ENCODE measurements at regions not wholly inside any gene's neighbourhood (a gene's known extent, or its start where the extent isn't known, plus 50 kb on each side); places are given as distances from the start of the nearest gene placed in this dataset.
"Not testable (repeated sequence)": the region's sequence is repeated elsewhere in the genome, so short reads cannot be mapped to it uniquely, and the experiment has no call there.

DNA sequence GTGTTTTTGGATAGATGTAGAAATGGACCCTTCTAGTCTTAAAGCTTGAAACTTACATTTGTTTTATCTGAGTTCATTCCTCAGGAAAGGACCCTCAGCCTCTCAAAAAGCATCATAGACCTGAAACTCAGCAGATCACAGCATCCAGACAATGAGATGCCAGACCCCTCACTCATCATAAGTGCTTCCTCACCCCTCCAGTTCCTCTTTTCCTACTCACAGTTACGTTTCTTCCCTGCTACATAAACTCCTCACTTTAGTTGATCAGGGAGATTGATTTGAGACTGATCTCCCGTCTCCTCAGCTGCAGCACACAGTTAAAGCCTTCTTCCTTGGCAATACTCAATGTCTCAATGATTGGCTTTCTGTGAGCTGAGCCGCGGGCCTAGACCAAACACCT lies 282.0 kb downstream of the FAM72C start:
- ChIA-PET POLR2A (no interaction called here), CTCF (no interaction called here)
- Mint-ChIP-seq H3K36me3 (ENCODE audit: low read depth) (no peaks in the 10 kb centered on the region), H3K27me3 (peaks cover 51% of the 10 kb centered on the region), H3K4me1 (no peaks in the 10 kb centered on the region), H3K9me3 (no peaks in the 10 kb centered on the region), H3K4me3 (no peak overlapping the region), H3K27ac (no peak overlapping the region)
- DNase-seq = no peak

DNA sequence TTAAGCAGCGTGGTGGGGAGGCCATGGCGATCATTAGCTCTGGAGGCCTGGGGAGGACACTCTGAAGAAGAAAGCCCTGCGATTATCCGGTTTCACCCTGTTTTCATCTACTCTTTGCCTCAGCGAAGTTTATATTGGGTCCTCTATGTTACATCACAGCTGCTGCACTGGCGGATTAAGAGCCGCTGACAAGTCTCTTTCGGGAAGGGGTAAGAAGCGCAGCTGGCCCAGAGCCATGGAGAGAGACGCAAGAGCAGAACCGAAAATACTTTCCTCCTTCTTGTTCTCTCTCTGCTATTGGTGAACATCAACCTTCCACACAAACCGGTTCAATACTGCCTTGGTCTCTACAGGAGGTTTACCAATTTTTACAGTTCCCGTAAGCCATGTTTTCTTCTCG lies 291.5 kb downstream of the FAM72C start:
- no peaks in the 10 kb centered on the region for H3K4me1 Mint-ChIP-seq
- ChIA-PET POLR2A (no interaction called here), CTCF (no interaction called here)
- H3K27ac Mint-ChIP-seq = no peak overlapping the region
- no peaks in the 10 kb centered on the region for H3K9me3 Mint-ChIP-seq
- no peak for DNase-seq
- H3K36me3 Mint-ChIP-seq (ENCODE audit: low read depth) = no peaks in the 10 kb centered on the region
- H3K4me3 Mint-ChIP-seq = no peak overlapping the region
- H3K27me3 Mint-ChIP-seq = peaks cover 13% of the 10 kb centered on the region

DNA sequence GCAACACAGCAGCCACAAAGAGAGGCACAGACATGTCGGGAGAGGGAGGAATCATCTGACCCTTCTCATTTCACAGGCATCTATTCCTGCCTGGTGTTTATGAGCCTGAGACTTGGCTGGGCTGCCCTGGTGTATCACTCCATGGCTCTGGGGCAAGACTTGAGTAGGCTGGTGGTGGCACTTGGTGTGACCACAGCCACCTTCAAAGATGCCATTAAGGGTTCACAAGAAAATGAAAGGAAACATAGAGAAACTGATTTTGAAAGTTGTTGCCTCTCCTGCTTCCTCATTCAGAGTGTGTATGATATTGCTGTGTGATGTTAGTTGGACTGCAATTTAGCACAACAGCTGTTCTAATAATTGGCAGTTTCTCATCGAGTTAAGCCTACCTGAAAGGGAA lies 298.8 kb downstream of the FAM72C start:
- Mint-ChIP-seq H3K27me3 (peaks cover 38% of the 10 kb centered on the region), H3K27ac (no peak overlapping the region), H3K4me1 (no peaks in the 10 kb centered on the region), H3K36me3 (ENCODE audit: low read depth) (no peaks in the 10 kb centered on the region), H3K9me3 (no peaks in the 10 kb centered on the region), H3K4me3 (no peak overlapping the region)
- POLR2A ChIA-PET = no interaction called here
- DNase-seq = no peak
- CTCF ChIA-PET = no interaction called here

DNA sequence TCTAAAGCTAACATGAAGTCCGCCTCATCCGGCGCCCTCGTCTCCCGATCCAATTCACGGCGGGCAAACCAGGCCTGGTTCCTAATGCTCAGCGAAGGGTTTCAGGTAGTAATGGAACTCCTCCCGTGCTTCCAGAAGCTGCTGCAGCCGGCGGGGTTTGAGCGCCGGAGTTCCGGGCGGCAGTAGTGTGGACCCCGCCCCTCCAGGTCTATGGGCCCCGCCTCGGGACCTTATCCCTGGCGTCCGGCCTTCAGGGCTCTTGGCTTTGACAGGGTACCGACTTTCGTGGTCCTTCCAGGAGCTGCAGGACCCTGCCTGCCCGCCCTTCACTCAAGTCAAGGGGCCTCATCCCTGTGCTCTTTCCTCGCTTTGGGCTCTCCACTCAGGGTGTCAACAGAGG lies 304.1 kb downstream of the FAM72C start:
- peaks cover 36% of the 10 kb centered on the region for H3K27me3 Mint-ChIP-seq
- CTCF ChIA-PET = no interaction called here
- peaks cover 4% of the 10 kb centered on the region for H3K4me1 Mint-ChIP-seq
- DNase-seq = no peak
- H3K36me3 Mint-ChIP-seq (ENCODE audit: low read depth) = no peaks in the 10 kb centered on the region
- no peak overlapping the region for H3K4me3 Mint-ChIP-seq
- no peaks in the 10 kb centered on the region for H3K9me3 Mint-ChIP-seq
- POLR2A ChIA-PET = no interaction called here
- H3K27ac Mint-ChIP-seq = no peak overlapping the region

DNA sequence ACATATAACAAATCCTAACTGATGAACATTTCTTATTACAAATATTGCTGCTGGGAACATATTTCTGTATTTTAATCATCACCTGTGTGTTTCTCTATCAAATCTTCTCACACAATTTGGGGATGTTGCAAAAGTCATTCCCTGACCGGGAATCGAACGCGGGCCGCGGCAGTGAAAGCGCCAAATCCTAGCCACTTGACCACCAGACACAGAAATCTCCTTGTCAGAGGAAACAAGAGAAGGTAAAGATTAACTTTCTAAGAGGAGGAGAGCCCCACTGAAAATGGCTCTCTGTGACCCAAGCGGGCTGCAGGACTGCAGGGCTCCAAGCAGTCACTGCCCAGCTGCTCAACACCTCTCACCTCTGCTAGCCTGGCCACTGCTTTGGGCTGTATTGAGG lies 304.9 kb downstream of the FAM72C start:
- H3K9me3 Mint-ChIP-seq = no peaks in the 10 kb centered on the region
- peaks cover 42% of the 10 kb centered on the region for H3K27me3 Mint-ChIP-seq
- no peak overlapping the region for H3K4me3 Mint-ChIP-seq
- ChIA-PET CTCF (no interaction called here), POLR2A (no interaction called here)
- no peaks in the 10 kb centered on the region for H3K36me3 Mint-ChIP-seq (ENCODE audit: low read depth)
- H3K4me1 Mint-ChIP-seq = peaks cover 5% of the 10 kb centered on the region
- no peak overlapping the region for H3K27ac Mint-ChIP-seq
- no peak for DNase-seq

DNA sequence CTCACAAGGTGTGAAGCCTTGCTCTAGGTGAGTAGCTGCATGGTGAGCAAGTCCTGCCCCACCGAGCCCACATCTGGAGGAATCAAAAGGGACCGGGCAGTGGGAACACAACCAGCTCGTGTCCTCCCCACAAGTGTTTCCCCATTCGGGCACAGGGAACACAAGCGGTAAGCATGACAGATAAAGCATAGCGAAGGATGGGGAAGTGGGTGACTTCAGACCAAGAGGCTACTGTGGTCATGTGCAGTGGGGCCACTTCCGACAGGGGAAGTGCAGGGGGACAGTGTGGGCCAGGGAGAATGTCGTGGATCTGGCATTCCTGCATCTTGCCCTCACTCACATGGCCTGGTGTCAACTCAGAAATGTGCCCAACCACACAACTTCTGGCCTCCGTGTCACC lies 306.2 kb downstream of the FAM72C start:
- CTCF ChIA-PET = no interaction called here
- no peaks in the 10 kb centered on the region for H3K36me3 Mint-ChIP-seq (ENCODE audit: low read depth)
- H3K4me1 Mint-ChIP-seq = peaks cover 7% of the 10 kb centered on the region
- H3K27ac Mint-ChIP-seq = no peak overlapping the region
- POLR2A ChIA-PET = no interaction called here
- no peaks in the 10 kb centered on the region for H3K9me3 Mint-ChIP-seq
- no peak for DNase-seq
- H3K4me3 Mint-ChIP-seq = no peak overlapping the region
- peaks cover 50% of the 10 kb centered on the region for H3K27me3 Mint-ChIP-seq

DNA sequence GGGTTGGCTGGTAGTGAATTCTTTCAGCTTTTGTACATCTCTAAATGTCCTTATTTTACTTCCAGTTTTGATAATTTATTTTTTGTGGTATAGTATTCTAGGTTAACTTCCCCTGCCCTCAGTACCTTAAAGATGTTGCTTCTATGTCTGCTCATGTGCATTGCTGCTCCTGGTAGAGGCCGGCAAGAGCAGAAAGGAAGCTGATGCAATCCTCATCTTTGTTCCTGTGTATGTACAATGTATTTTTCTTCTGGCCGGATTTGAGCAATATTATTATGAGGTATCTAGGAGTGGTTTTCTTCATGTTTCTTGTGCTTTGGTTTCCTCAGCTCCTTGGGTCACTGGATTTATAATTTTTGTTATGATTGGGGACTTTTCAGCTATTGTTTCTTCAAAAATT lies 308.7 kb downstream of the FAM72C start:
- DNase-seq; H3K36me3 Mint-ChIP-seq (ENCODE audit: low read depth); POLR2A ChIA-PET; H3K27ac Mint-ChIP-seq; H3K4me3 Mint-ChIP-seq; H3K9me3 Mint-ChIP-seq; CTCF ChIA-PET; H3K4me1 Mint-ChIP-seq: not testable (repeated sequence)
- peaks cover 56% of the 10 kb centered on the region for H3K27me3 Mint-ChIP-seq

DNA sequence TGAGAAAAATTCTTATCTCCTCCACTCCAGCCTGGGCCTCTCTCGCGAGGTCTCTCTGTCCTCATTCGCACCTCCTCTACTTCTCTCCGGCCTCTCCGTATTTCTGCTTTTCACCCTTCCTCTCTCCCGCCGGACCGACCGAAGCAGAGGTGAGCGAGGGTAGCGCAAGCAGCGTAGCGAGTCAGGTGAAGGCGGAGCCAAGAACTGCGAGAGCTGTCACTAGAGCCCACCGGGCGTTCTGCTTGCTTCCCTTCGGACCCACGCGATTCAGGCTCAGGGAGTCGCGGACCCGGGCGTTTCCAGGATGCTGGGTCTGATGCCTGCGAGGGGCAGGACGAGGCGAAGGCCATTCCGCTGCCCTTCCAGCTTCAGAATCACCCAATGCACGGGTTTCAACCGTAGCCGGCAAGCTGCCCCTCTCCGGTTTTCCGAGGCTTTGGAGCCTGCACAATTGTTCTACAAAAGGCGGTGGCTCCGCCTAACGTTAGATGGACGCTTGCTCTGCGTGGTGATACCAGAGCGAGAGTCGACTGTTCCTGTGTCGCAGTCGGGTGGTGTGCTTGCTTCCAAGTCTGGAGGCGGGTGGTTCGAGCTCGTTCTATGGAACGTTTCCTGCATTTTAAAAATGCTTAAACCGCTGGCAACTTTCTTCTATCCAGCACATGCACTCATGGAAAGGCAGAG lies 310.2 kb downstream of the FAM72C start:
- Mint-ChIP-seq H3K9me3 (no peaks in the 10 kb centered on the region), H3K36me3 (ENCODE audit: low read depth) (no peaks in the 10 kb centered on the region), H3K4me1 (peaks cover 7% of the 10 kb centered on the region), H3K27me3 (peaks cover 59% of the 10 kb centered on the region), H3K4me3 (no peak overlapping the region), H3K27ac (no peak overlapping the region)
- POLR2A ChIA-PET = no interaction called here
- no peak for DNase-seq
- CTCF ChIA-PET = no interaction called here

DNA sequence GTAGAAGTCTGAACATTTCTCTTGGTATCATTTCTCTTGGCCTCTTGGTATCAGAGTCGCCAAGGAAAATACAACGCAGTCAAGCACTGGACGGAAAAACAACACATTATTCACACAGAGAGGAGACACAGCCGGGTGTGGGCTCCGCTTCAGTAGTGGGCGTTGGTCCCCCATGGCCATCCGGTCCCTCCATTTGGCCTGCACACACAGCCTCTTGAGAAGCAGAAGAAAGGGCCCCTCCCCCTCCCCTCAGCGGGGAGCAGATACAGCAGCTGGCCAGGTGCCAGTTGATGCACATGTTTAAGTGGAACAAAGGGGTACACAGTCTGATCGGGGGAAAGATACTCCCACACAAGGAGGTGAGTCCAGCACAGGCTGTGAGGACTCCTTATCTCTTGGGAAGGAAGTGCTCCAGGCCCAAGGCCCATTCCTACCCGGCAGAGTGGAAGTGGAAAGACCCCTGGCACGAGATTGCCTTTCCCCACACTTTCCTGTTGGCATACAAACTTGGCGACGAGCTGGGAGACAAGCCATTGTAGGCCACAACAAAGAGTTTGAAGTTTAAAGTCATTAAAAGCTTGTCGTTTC lies 311.3 kb downstream of the FAM72C start:
- H3K4me1 Mint-ChIP-seq = peaks cover 7% of the 10 kb centered on the region
- no peaks in the 10 kb centered on the region for H3K9me3 Mint-ChIP-seq
- no peaks in the 10 kb centered on the region for H3K36me3 Mint-ChIP-seq (ENCODE audit: low read depth)
- H3K27ac Mint-ChIP-seq = no peak overlapping the region
- no peak for DNase-seq
- peaks cover 63% of the 10 kb centered on the region for H3K27me3 Mint-ChIP-seq
- POLR2A ChIA-PET = no interaction called here
- CTCF ChIA-PET = no interaction called here
- no peak overlapping the region for H3K4me3 Mint-ChIP-seq

DNA sequence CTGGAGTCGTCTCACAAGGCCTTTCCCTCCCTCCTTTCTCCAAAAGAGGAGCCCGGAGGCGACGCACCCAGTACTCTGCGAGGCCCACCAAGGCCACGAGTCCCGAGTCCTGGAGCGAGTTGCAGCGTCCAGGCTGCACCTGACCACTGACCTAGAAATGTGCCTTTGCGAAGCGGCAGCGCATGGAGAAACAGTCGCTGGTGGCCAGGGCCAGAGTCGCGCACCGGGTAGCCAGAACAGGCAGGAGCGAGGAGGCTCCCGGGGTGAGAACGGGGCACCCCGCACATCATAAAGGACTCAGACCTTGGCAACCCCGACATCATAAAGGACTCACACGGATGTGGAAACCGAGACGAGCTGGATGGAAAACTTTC lies 318.4 kb downstream of the FAM72C start:
- CTCF ChIA-PET = no interaction called here
- Mint-ChIP-seq H3K4me1 (no peaks in the 10 kb centered on the region), H3K27me3 (peaks cover 75% of the 10 kb centered on the region), H3K9me3 (peaks cover 2% of the 10 kb centered on the region), H3K36me3 (ENCODE audit: low read depth) (peaks cover 13% of the 10 kb centered on the region), H3K27ac (no peak overlapping the region), H3K4me3 (no peak overlapping the region)
- POLR2A ChIA-PET = no interaction called here
- DNase-seq = no peak

DNA sequence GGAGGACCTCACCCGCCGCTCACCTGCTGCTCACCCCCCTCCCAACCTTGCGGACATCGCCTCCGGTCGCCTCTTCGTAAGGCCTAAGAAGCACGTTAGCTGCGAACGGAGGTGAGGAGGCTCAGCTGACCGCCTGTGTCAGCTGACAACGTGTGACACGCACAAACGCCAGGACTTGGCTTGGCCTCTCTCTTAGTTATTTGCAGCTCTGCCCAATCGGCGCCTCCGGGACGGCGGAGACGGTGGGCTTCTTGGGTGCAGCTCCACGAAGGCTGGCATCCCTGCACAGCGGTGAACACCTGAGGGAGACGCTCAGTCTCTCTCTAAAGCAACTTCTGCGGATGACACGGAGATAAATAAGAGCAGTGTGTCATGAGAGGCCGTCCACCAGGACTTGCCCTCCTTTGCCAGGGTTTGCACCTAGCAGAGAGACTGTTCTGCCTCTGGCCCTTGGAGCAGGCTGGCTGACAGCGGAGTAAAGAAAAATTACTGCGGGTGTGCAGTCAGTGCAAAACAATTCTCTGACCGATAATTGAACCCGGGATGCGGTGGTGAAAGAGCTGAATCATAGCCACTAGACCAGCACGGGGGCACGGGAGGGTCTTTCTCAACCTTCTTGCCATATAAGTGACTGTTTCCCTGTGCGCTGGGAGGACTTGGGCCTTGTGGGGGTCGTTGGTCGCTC lies 318.9 kb downstream of the FAM72C start:
- Mint-ChIP-seq H3K9me3 (peaks cover 2% of the 10 kb centered on the region), H3K4me3 (no peak overlapping the region), H3K27ac (no peak overlapping the region), H3K27me3 (peaks cover 78% of the 10 kb centered on the region), H3K36me3 (ENCODE audit: low read depth) (peaks cover 13% of the 10 kb centered on the region), H3K4me1 (no peaks in the 10 kb centered on the region)
- ChIA-PET POLR2A (no interaction called here), CTCF (no interaction called here)
- no peak for DNase-seq

DNA sequence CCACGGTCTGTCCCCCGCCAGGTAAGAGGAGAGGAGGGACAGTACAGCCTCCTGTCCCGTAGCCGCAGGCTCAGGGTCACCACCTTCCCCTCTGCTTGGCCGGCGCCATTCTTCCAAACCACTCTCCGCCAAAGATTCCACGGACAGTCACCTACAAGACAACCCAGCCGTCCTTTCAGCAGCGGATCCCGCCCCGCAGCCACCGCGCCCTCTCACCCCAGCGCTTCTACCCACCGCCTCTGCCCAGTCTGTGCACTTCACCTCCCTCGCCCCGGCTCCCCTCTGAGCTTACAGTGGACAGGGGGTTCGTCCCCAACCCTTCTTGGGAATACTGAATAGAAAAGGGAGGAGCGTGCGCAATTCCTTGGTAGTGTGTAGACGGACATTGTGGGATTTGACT lies 319.6 kb downstream of the FAM72C start:
- H3K27me3 Mint-ChIP-seq = peaks cover 75% of the 10 kb centered on the region
- no peaks in the 10 kb centered on the region for H3K4me1 Mint-ChIP-seq
- CTCF ChIA-PET = no interaction called here
- H3K27ac Mint-ChIP-seq = no peak overlapping the region
- POLR2A ChIA-PET = no interaction called here
- no peak for DNase-seq
- H3K36me3 Mint-ChIP-seq (ENCODE audit: low read depth) = peaks cover 13% of the 10 kb centered on the region
- H3K9me3 Mint-ChIP-seq = peaks cover 2% of the 10 kb centered on the region
- no peak overlapping the region for H3K4me3 Mint-ChIP-seq

DNA sequence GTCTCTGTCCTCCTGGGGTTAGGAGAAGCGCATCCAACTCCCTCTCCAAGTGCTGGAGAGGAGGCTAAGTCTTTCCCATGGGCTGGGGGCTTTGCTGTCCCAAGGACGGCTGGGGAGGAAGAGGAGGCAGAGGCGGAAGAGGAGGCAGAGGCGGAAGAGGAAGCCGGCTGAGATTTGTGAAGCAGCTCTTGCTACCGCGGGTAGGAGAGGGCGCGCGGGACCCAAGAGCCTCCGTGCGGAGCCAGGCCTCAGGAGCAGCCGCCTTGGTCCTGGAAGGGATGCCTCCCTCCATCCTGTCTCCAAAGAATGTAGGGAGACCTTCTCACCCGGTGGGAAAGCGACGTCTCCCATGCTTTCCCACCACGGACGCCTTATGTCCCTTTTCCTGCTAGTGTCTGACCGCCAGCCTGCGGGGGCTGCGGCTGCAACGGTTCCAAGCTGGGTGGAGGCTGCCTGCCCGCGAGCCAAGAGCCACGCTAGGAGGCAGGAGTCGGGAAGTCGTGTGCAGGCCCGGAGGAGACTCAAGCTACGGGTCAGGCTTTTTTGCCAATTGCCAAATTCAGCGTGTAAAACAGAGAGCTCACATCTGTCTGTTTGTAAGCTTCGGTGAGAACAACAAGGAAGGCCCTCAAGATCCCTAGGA lies 320.3 kb downstream of the FAM72C start:
- H3K27ac Mint-ChIP-seq = no peak overlapping the region
- DNase-seq = no peak
- CTCF ChIA-PET = no interaction called here
- no peaks in the 10 kb centered on the region for H3K4me1 Mint-ChIP-seq
- POLR2A ChIA-PET = no interaction called here
- H3K9me3 Mint-ChIP-seq = peaks cover 2% of the 10 kb centered on the region
- H3K36me3 Mint-ChIP-seq (ENCODE audit: low read depth) = peaks cover 13% of the 10 kb centered on the region
- no peak overlapping the region for H3K4me3 Mint-ChIP-seq
- H3K27me3 Mint-ChIP-seq = peaks cover 73% of the 10 kb centered on the region

DNA sequence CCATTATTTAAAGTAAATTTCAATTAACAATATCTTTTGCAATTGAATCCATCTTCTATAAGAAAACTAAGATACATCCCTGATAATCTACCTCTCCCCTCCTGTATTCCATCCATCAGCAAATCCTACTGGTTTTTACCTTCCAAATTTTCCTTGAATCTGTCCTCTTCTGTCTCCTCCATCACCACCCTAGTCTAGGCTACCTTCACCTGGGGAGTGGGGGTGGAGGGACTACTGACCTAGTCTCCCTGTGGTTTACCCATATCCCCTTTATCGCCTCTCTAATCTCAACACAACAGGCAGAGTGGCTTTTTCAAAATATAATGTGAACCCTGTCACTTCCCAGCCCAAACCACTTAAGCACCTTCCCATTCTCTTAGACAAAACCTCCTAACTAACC lies 327.8 kb downstream of the FAM72C start:
- CTCF ChIA-PET; H3K27ac Mint-ChIP-seq; DNase-seq; H3K4me1 Mint-ChIP-seq; H3K9me3 Mint-ChIP-seq; POLR2A ChIA-PET; H3K36me3 Mint-ChIP-seq (ENCODE audit: low read depth); H3K4me3 Mint-ChIP-seq: not testable (repeated sequence)
- peaks cover 38% of the 10 kb centered on the region for H3K27me3 Mint-ChIP-seq
